ENCODE measurements at regions not wholly inside any gene's neighbourhood (a gene's known extent, or its start where the extent isn't known, plus 50 kb on each side); places are given as distances from the start of the nearest gene placed in this dataset.
"Not testable (repeated sequence)": the region's sequence is repeated elsewhere in the genome, so short reads cannot be mapped to it uniquely, and the experiment has no call there.

DNA sequence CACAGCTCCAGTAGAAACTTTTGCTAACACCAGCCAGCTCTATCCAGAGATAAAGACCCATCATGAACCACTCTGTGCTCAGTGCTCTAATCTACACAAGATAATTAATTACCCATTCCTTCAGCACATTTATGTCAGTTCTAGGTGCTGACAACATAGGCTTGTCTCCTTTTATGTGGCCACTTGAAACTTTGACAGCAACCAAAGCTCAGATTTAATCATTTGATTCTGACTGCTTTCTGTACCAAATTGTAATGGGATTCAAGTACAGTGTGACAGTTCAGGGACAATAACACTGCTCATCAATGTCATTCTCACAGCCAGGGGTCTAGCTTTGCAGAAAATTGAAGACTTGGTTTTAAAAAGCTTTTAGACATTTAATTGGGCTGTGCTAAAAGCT, 266.6 kb downstream of the KCTD12 start:
- DNase-seq (ENCODE audit: low spot score): no peak

DNA sequence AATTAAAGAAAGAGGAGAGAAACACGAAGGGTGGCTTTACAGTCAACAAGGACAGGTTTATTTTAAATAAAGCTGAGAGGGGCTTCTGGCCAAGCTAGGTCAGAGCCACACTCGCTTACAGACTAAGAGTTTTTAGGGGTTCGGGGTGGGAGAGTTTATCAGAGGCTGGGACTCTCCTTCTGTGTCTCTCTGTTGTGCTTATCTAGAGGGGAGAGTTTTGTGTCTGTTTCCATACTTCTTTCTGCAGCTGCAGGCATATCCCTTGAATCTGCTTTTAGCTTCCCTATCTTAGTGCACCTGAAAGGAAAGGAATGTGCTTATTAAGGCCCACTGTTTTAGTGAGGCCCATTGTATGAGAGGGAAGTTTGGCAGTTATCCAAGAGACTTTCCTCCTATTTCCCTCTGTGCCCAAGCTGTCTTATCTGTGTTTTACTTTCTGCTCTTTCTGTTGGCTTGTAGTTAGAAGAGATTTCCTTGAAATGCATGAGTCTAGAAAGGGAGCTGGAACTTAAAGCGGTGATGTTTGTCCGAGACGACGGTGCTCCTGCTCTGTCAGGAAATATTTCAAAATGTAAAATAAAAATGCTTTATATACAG, 275.3 kb downstream of the KCTD12 start:
- DNase-seq (ENCODE audit: low spot score): no peak

DNA sequence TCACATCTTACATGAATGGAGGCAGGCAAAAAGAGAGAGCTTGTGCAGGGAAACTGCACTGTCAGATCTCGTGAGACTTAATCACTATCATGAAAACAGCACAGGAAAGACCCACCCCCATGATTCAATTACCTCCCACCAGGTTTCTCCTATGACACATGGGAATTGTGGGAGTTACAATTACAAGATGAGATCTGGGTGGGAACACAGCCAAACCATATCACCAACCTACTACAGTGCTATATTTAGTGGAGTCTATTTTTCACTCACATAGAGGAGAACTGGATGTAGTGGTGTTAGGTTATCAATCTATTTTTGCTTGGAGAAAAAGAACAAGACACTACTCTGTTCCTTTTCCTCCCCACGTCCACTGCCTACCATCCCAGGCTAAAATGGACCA, 276.6 kb downstream of the KCTD12 start:
- no peak for DNase-seq (ENCODE audit: low spot score)

GRCh38 chr13:76607866-76608265, 278.3 kb downstream of the KCTD12 start:
- no peak for DNase-seq (ENCODE audit: low spot score)

DNA sequence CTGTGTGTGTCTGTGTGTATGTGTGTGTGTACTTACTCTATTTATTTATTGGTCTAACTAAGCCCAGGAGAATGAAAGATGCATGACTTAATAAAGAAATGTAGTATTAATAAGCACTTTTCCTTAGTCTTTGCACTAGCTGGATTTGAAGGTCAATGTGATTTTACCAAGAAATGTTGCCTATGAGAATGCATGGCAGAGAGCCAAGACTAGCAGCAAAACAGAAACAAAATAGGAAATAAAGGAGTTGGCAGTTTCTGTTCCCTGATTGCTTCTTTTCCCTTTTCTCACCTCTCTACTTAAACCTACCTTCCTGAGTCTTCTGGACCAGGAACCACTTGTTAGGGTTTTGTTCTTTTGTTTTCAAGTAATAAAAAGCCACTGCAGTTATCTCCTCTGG, 286.1 kb downstream of the KCTD12 start:
- no peak for DNase-seq (ENCODE audit: low spot score)

DNA sequence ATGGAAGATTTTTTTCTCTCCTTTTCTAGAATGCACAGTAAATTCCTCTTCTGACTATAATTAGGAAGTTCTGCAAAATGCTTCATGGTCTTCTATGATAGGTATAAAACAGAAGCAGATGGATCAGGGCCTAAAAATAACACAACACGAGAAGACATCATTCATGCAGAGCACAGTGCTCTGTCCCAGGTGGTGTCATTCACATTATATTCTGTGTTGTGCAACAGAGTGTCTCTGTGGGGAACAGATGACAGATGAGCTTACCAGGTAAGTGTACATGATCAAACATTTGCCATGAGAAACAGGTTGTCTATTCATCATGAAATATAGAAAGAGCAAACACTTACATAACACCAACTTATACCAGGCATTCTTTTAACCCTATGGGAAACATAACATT, 288.3 kb downstream of the KCTD12 start:
- DNase-seq (ENCODE audit: low spot score): no peak

DNA sequence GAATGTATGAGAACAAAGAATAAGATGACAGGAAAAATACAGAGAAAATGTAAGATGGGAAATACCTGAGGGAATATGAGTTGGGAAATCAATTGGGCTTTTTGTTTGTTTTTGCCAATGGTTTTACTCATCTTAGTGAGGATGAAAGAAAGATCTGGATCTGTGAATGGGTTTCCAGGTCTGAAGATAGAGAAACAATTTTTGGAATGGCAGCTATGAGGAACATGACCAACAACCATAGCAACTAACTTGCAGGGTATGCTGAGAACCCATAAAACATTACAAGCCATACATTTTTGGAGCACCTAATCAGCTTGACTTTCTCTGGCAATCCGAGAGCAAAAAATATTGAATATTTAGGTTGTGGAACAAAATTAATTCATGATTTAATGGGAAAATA, 290.0 kb downstream of the KCTD12 start:
- DNase-seq (ENCODE audit: low spot score): no peak

- DNase-seq (ENCODE audit: low spot score): no peak
These were observed 291.8 kb downstream of the KCTD12 start for GRCh38 chr13:76594435-76594834.

- no peak for DNase-seq (ENCODE audit: low spot score)
These were observed 299.4 kb downstream of the KCTD12 start for GRCh38 chr13:76586842-76587241.

DNA sequence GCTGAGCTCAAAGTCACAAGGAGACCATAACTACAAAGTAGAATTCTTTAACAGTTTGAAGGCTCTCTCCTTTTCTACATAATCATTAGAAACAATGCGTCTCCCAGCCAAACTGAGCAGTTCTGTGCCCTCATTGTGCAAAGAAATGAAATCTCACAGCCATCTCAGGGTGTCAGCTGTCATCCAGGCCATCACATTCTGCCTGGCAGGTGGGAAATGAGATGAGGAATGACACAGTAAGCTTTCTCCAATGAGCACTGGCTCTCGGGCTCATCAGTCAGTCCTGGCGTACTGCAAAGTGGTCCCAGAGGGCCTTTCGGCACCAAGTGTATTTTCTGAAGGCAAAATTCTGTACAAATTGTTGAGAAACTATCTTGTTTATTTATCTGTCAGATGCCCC, 306.5 kb downstream of the KCTD12 start:
- DNase-seq (ENCODE audit: low spot score): no peak

DNA sequence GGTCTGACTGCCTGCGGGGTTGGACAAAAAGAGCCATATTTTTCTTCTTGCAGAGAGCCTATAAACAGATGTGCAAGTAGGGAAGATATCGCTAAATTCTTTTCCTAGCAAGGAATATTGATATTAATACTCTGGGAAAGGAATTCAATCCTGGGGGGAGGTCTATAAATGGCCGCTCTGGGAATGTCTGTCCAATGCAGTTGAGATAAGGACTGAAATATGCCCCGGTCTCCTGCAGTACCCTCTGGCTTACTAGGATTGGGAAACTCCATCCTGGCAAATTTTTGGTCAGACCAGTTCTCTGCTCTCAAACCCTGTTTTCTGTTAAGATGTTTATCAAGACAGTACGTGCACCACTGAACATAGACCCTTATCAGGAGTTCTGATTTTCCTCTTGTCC, 310.6 kb downstream of the KCTD12 start:
- not testable (repeated sequence) for DNase-seq (ENCODE audit: low spot score)

DNA sequence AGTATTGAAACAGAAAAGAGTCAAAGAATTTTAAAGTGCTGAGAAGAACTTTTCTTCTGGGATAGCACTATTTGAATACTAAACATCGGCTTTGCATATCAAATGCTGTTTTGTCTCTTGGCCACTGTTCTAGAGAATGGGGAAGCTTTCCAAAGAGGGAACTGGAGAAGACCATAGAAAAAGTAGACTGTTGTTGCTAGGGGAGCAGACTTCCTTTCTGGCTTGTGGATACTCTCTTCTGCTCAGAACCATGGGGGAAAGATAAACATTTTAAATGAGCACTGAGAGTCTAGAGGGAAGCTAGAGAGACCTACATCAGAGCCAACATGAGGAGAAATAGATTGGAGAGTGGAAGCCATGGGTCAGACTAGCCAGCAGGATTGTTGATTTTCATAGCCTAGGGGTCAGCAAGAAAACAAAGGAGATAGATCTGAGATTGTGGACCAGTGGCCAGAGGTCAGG, 315.7 kb downstream of the KCTD12 start:
- no peak for DNase-seq (ENCODE audit: low spot score)

GRCh38 chr13:76556627-76557026, 329.6 kb downstream of the KCTD12 start:
- DNase-seq (ENCODE audit: low spot score): no peak

DNA sequence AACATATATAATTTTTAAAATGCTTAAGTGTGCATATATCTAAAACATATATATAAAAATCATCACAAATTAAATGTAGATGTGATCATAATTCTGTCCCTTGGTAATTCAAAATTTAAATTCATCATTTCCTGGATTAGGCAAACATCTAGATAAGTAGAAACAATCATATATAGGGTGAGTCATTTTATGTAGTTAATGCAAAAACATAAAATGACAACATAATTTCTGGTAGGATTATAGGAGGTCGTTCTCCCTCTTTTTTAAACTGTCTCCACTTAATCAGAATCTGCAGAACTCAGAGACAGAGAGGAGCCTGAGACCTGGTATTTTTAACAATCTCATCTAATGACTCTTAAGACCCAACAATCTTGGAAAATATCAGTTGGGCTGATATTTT, 333.4 kb downstream of the KCTD12 start:
- DNase-seq (ENCODE audit: low spot score): no peak

- no peak for DNase-seq (ENCODE audit: low spot score)
These were observed 334.0 kb downstream of the KCTD12 start for GRCh38 chr13:76552041-76552772.

DNA sequence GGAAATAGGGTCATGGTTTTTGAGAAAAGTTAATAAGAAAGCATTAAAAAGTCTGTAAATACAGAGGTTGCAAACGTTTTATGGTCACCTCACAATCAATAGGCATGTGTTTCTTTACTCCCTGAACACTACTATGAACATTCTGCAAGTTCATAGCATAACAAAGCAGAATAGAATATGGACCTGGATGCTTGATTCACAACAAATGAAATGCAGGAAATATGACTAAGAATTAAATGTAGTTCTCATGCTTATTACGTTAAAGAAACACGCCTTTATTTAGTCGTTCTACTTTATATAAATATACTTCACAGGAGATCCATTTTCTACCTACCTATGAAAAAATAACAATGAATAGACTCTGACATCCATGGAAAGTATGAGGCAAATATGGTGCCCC, 344.0 kb downstream of the KCTD12 start:
- DNase-seq (ENCODE audit: low spot score): no peak

DNA sequence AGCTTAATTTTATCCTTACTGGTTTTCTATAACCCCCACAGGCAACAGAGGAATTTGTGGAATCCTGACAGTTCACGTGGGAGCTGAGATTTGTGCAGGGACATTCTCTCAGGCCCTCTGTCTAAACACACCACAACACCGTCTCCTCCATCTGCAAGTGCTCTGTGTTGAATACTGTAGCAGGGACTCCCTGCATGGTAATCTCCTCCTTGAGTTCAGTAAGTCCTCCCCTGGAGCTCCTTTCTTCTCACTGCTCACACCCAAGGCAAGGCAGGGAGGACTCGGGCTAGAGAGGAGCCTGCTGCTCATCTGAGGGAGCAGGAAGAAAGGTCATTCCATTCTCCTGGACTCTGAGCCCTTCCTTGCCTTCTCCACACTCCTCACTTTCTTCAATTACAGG, 348.2 kb downstream of the KCTD12 start:
- DNase-seq (ENCODE audit: low spot score): no peak

DNA sequence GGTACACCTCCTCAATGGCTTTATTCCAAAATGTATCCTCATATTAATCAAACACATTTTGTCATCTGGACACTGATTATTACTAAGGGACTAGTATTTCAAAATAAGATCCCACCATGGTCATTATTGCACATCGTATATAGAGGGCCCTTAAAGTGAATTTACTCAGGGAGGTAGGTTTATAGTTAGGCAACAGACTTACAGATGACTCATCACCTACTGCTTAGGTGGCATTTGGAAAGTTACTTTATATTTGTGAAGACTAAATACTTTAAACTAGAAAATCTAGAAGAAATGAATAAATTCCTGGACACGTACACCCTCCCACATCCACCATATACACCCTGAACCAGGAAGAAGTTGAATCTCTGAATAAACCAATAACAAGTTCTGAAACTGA, 353.0 kb downstream of the KCTD12 start:
- DNase-seq (ENCODE audit: low spot score): no peak

GRCh38 chr13:76527041-76527440, 359.2 kb downstream of the KCTD12 start:
- no peak for DNase-seq (ENCODE audit: low spot score)

GRCh38 chr13:76523740-76524340, 362.4 kb downstream of the KCTD12 start:
- no peak for DNase-seq (ENCODE audit: low spot score)

GRCh38 chr13:76522083-76522755, 364.0 kb downstream of the KCTD12 start:
- no peak for DNase-seq (ENCODE audit: low spot score)

DNA sequence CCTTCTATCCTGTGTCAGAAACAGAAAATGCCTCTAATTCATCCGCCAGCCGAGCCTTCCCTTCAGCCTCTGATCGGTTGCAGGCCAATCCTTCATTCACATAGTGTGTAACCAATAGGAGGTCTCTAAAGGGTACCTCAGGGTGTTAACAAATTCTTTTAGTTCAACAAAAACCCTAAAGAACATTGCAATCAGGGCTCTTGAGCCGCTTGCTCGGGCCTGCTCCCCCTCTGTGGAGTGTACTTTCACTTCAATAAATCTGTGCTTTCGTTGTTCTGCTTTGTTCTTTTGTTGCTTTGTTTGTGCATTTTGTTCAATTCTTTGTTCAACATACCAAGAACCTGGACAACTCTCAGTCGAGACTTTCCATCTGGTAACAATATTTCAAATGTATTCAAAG, 366.5 kb downstream of the KCTD12 start:
- no peak for DNase-seq (ENCODE audit: low spot score)

DNA sequence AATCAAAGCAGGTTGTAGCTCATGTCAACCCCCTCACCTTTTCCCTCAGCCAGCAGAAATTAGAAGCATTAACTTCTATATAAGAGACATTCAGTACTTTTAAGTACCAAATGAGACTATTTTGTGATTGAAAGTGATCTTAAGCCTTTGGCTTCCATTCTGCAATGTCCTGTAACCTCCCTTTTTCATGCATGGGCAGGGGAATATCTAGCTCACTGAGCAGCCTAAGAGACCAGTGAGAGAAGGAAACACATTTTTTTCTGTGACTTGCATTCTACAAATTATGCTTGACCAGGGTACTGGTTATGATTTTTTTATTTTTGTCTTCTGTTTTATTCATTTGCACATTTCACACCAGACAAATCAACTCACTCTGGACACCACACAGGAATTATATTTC, 369.6 kb downstream of the KCTD12 start:
- no peak for DNase-seq (ENCODE audit: low spot score)
